ENCODE measurements at regions not wholly inside any gene's neighbourhood (a gene's known extent, or its start where the extent isn't known, plus 50 kb on each side); places are given as distances from the start of the nearest gene placed in this dataset.

DNA sequence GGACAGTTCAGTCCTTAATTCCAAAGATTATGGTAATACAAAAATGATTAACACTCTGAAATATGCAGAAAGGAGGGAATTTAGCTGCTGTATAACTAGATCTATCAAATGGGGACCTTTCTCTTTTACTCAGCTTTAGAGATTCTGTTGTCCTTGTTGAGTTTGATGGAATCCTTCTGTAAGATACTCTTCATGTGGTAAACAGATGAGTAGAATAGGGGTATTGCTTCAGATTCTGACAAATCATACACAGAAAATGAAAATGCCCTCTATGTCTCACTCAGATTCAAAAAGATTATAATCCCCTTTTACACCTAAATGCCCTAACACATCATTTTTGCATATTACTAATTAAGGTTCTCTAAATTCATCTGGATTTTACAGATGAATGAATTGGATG lies 50.7 kb downstream of the ARHGAP35 start:
- no peak for DNase-seq (ENCODE audit: low read depth)

DNA sequence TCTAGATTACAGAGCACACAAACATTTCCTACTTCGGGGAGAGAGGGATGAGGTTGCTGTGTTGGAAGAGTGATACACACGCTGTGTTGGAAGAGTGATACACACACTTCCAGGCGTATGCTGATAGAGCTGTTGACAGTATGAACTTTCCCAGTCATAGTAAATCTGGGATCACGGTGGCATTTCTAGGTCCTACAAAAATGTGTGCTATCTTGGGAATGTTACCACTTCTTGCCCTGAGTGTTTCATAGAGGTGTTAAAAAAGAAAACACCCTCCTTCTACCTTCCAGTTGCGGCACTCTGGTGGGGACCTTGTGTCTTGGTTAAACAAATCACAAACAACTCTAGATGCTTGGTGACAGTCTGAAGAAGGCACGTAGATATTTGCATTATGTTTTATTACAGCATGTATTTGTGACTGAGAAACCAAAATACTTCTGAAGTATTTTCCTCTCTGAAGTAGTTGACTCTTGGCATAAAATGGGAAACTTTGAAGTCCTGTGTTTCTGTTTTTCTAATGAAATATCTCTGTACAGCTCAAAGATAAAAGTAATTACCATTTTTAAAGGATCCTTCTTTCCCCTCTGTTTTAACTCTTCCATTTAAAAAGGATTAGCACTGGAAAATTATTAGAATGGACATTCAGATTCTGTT lies 52.5 kb downstream of the ARHGAP35 start:
- no peak for DNase-seq (ENCODE audit: low read depth)

DNA sequence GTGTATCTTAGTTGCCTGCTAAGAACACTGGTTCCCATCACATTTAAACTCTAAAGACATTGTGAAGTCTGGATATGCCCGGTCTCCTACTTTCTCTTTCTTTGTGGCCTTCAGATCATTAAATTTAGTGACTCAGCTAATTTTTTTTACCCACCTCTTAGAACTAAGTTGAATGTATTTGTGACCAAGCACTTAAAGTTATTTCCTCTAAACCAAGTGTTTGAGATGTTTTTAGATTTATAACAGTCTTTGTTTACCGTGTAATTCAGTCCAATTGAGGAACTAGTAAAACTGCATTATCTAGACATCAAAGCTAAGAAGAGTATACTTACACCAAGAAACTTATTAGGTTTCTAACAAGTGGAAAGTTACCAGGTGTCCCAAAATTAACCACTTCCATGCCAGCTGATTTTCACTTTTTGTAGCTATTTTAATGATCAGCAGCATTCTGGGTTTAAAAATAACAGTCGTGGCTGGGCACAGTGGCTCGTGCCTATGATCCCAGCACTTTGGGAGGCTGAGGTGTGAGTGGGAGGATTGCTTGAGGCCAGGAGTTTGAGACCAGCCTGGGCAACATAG lies 53.1 kb downstream of the ARHGAP35 start:
- peak; percentile 28 for DNase-seq (ENCODE audit: low read depth)

DNA sequence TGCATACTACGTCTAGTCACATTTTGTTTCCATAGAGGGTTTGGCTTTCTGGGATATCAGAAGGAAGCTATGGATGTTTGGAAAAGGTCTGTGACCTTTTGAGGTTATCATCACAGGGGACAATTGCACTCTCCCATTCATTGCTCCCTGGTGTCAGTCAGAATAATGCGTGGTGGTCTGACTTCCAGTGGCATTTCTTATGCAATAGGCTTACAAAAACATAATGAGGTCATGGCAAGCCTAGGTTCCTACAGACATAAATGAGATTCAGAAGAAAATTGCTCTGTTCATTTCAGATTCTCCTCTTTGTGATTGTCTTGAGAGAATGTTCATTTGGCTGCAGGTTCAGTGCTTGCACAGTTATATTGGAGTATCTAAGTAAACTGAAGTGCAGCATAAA lies 54.6 kb downstream of the ARHGAP35 start:
- DNase-seq (ENCODE audit: low read depth), result no peak

DNA sequence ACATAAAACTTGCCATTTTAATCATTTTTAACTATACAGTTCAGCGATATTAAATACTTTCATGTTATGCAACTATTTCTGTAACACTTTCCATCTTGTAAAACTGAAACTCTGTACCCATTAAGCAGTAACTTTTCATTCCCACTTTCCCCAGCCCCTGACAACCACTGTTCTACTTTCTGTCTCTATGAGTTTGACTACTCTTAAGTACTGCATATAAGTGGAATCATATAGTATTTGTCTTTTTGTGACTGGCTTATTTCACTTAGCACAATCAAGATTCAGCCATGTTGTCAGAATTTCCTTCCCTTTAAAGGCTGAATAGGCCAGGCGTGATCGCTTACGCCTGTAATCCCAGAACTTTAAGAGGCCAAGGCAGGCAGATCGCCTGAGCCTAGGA lies 56.2 kb downstream of the ARHGAP35 start:
- no peak for DNase-seq (ENCODE audit: low read depth)

DNA sequence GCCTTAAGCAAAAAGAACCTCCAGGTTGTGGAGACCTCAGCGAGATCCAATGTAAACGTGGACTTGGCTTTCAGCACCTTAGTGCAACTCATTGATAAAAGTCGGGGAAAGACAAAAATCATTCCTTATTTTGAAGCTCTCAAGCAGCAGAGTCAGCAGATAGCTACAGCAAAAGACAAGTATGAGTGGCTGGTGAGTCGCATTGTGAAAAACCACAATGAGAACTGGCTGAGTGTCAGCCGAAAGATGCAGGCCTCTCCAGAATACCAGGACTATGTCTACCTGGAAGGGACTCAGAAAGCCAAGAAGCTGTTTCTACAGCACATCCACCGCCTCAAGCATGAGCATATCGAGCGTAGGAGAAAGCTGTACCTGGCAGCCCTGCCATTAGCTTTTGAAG lies 58.5 kb downstream of the ARHGAP35 start:
- DNase-seq (ENCODE audit: low read depth), result peak; percentile 28

DNA sequence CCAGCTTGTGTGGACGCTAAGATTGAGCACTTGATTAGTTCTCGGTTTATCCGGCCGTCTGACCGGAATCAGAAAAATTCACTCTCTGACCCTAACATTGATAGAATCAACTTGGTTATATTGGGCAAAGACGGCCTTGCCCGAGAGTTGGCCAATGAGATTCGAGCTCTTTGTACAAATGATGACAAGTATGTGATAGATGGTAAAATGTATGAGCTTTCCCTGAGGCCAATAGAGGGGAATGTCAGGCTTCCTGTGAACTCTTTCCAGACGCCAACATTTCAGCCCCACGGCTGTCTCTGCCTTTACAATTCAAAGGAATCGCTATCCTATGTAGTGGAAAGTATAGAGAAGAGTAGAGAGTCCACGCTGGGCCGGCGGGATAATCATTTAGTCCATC lies 59.6 kb downstream of the ARHGAP35 start:
- DNase-seq (ENCODE audit: low read depth), result no peak

DNA sequence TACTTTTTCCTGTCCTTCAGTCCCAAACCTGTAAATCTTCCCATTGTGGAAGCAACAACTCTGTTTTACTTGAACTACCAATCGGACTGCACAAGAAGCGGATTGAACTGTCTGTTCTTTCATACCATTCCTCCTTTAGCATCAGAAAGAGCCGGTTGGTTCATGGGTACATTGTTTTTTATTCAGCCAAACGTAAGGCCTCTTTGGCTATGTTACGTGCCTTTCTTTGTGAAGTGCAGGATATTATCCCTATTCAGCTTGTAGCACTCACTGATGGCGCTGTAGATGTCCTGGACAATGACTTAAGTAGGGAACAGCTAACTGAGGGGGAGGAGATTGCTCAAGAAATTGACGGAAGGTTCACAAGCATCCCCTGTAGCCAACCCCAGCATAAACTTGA lies 60.3 kb downstream of the ARHGAP35 start:
- no peak for DNase-seq (ENCODE audit: low read depth)

DNA sequence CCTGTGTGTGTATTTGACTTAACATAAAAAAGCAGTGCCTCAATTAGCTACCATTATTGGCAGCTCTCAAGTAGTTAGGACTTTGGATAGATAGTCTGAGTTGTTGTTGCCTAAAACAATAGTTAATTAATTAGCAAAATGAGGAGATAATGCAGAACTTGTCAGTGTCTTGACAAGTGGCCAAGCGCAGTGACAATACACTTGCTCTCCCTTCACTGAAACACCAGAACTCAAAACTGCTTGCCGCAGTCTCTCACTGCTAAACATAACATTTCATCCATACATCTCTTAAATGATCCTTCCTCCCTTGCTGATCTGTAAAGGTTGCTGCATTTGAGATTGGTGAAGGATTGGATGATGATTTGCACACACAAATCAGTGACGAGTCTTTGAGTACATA lies 61.7 kb downstream of the ARHGAP35 start:
- DNase-seq (ENCODE audit: low read depth), result no peak

DNA sequence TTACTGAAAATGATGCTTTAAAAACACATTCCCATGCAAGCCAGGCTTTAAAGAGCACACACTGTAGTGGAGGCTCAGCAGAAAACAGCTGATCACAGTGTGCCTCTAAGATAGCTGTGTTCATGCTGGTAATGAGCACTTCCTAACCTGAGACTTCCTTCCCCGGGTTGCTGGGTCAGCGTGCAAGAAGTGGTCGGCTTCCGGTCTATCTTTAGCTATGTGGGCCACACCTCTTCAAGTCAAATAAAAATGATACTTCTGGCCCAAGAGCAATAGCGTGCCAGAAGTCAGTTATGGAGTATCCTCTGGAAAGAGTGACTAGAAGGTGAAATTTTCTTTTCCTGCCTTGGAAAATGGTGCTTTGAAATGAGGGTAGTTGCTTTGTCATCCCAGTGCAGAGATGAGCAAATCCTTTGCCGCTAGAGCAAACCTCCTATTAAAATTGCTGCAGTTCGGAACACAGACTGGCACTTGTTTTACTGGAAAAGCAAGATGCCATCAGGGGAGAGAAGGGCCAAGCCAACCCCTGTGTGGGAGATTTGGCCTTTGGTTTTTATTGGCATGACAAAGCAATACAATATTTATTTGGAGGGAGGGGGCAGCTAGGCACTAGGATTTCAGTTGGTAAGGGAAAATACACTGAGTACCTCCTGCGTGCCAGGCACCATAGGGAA lies 64.2 kb downstream of the ARHGAP35 start:
- peak; percentile 24 for DNase-seq (ENCODE audit: low read depth)

DNA sequence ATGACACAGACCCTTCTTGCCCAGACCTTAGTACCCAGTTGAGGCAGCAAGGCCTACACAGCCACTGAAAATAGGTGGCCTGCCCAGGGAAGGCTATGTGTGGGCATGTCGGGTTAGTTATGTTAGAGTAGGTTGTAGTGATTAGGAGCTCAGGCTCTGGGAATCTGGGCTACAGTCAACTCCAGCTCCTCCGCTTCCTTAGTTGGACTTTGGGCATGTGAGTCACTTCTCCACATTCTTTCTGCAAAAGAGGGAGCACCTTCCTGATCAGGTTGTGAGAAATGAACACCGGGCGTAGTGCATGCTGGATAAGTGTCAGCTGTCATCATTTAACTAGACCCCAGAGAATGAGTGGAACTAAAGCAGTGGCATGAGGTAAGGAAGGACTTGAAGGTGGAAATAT lies 64.8 kb downstream of the ARHGAP35 start:
- no peak for DNase-seq (ENCODE audit: low read depth)

DNA sequence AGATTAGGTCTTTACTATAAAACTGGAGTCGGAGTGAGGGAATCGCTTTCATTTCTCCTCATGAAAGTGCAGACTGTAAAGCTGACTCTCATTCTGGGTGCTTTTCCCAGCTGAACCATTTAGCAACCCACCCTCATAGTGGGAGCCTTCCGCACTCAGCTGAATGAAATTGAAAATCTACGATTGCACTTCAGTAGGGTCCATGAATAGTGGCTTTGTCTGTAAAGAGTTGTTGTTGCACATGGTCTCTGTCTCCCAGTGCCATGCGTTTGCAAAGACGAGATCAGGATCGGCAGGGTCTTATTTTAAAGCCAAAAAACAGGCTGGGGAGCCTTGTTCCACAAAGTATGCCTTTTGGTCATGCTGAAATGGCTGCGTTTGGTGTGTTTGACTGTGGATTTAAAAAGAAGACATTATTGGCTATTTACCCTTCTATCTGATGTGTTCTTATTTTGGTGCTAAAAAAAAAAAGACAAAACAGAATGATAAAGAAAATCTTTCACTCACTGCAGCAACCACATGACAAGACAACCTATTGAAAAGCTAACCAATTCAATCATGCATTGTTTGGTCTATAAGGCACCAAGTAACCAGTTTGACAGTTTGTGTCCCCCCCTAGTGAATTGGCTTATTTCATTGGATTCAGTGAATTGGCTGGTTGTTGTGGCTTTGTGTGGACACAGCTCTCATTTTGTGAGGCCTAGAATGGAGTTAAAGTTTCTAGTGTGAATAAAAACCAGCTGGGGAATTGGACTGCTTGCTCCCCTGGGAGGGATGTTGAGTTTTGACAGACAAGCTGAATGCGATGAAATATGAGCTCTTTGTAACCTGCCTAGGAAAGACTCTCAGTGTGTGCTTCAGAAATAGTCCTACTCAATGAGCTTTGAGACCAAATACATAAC lies 65.6 kb downstream of the ARHGAP35 start:
- peak; percentile 28 for DNase-seq (ENCODE audit: low read depth)

DNA sequence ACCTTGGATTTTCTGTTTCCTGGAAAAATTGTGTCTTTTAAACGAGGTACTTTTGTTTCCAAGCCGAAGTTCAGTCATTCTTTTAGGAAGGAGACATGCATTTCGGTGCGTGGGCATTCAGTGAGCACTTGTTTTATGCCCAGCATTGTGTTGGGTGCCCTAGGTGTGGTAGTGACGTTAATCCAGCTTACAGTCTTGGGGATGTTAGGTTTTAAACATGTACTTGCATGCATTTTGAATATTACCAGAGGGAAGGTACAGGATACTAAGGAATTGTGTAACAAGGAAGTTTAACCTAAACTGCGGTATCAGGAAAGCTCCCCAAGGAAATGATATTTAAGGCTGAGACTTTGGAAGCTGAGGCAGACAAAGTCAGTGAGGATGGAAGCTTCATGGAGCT lies 66.3 kb downstream of the ARHGAP35 start:
- DNase-seq (ENCODE audit: low read depth), result no peak

DNA sequence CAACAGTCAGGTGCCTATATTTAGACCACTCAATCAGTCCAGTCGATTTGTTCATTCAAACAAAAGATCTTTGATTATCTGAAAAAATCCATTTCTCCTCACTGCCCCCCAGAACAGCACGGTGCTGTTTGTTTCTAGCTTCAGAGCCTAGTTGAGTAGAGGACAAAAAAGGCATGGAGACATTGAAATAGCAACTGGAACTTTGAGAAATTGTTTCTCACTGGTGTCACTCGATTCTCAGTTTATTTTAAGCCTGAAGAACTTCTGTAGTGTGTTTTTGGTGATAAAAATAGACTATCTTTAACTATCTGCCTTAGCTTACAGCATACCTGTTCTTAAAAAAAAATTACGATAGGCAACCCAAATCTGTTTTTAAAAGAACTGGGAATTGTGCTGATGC lies 67.1 kb downstream of the ARHGAP35 start:
- peak; percentile 42 for DNase-seq (ENCODE audit: low read depth)

DNA sequence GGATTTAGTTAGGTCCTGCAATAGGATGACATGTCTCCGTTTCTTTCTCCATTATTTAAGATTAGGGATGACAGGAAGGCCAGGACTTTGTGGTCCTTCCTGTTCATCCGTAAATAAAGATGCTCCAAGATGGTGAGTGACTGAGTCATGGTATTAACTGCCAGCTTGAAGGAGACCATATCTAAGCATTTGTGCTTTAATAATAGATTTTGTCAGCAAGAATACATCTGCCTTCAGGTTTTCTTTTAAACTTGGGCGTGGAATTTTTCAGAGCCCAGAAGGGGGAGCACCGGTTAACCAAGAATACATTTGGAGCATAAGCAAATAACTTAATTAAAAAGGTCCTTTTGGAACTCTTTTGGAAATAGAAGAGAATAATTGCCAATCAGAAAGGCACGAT lies 68.2 kb downstream of the ARHGAP35 start:
- peak; percentile 24 for DNase-seq (ENCODE audit: low read depth)

DNA sequence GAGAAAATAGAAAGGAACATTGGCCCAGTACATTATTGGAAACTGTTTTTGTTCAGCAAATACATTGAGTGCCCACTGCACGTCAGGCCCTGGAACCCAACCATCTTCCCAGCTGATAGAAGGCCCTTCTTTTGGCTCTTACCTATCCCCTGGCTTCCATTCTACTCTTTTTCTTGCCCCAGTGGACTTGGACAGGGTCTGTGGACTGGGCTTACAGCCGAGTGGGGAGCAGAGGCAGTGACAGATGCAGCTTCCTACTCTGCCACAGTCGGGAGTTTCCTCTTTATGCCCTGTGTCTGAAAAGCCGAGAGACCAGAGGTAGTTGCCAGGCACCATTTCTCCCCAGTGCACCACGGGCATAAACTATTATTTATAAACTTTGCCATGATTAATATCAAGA lies 70.4 kb downstream of the ARHGAP35 start:
- no peak for DNase-seq (ENCODE audit: low read depth)

DNA sequence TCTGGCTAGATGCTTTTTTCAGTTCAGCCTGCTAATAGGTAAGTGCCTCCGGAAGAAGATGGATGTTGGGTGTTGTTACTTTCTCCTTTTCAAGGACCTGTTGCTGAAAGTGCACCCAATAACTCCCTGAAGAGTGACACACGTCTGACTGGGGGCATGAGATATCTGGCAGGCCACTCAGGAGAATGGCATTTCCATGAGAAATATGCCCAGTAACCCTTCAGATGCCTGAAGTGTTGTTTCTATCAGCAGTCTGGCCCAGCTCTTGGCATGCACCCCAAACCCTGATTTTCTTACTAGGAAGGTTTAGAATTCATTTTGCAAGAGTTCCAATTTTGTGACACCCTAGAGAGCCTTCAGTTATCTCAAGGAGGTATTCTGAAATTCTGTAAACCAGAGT lies 71.5 kb downstream of the ARHGAP35 start:
- DNase-seq (ENCODE audit: low read depth), result no peak

DNA sequence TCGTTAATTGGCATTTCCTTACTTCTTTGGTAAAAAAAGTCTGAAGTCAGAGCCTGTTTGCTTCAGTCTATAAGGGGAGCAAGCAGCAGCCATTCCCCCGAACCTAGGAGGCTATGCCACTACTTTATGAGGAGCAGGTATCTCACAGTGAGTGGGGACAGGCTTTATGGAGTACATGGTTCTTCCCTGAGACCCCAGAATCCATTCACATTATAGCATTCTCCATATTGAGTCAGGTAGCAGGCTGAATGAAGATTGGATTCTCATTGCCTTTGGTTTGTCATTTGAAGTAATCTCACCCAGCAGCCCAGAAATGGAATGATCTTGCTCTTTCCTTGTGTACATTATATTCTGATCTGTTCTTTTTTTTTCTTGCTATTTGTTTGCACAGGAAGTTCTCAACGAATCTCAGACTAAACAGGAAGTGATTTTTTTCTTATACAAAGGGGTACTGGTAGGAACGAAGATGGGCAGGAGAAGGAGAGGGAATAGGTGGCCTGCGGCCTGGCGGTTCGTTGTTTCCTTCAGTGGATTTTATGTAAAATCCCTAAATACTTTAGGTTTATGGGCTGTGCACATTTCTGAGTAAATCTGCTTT lies 74.4 kb downstream of the ARHGAP35 start:
- DNase-seq (ENCODE audit: low read depth), result no peak

DNA sequence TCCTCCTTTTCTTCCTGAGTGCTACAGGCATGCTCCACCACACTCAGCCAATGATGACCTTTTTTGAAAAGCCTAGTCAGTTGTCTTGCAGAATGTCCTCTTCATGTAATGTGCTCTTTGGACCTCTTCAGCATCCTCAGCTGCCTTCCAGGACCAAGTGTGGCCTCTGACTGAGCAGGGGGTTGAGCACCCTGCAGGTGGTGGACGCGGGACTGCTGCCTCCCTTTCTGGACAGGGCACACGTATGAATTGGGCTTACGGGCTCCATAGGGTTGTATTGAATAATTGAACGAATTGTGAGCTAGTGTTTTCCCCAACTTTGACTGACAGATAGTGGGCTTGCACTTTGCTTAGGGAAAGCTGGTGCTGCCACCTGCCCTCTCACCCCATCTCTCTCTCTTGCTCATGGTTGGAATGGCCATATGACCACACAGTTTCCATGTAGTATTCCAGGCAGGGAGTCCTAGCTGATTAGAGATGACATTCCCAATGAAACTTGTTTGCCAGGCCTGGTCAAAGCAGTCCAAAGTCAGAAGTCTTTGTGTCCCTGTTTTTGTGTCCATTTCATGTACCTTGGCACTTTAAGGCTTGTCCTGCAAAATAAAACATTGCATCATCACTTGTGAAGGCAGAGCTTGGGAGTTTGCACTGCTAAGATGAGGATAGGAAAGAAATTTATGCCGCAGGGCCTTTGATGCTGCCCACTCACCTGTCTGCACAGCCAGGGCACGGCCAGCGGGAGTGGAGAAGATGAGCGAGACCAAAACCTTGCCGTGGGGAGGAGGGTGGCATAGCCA lies 76.3 kb upstream of the NPAS1 start:
- no peak for DNase-seq (ENCODE audit: low read depth)

DNA sequence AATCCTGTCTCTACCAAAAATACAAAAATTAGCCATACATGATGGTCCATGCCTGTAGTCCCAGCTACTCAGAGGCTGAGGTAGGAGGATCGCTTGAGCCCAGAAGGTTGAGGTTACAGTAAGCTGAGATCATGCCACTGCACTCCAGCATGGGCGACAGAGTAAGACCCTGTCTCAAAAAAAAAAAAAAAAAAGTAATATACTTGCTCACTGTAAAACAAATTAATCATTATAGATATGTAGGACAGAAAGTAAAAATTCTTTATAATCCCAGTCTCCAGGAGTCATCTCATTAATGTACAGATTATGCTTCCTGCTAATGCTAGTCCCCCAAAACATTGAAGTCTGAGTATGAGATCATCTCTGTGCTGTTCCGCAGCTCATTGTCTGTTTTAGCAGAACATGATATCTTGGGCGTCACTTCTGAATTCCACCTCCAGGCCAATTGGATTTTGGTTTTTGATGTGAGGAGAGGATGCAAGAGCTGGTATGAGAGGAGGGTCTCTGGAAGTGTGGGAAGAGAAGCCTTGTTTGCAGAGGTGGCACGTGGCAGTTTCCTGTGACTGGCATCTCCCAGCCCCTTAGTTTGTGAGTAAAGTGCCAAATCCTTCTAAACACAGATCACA lies 75.4 kb upstream of the NPAS1 start:
- peak; percentile 51 for DNase-seq (ENCODE audit: low read depth)

Data from myocyte (in vitro differentiated cells).